NCI-H1105 (cell line): ENCODE measurements at regions not wholly inside any gene's neighbourhood (a gene's known extent, or its start where the extent isn't known, plus 50 kb on each side); places are given as distances from the start of the nearest gene placed in this dataset.

Source experiments
- DNase-seq: peaks from one replicate; lab custom pipeline; 2025; lab: John Stamatoyannopoulos, UW

- DNase-seq: no peak
Measured at GRCh38 chr10:4662576-4663161, 163.3 kb upstream of the AKR1E2 start.

GRCh38 chr10:4661511-4662255, 164.3 kb upstream of the AKR1E2 start:
- no peak for DNase-seq

GRCh38 chr10:4658777-4659176, 167.2 kb upstream of the AKR1E2 start:
- DNase-seq: no peak

GRCh38 chr10:4656576-4657194, 169.3 kb upstream of the AKR1E2 start:
- peak; percentile 5 for DNase-seq

GRCh38 chr10:4655879-4656278, 170.1 kb upstream of the AKR1E2 start:
- DNase-seq: no peak

GRCh38 chr10:4655406-4655805, 170.6 kb upstream of the AKR1E2 start:
- no peak for DNase-seq

- DNase-seq: no peak
Measured at GRCh38 chr10:4654496-4654895, 171.5 kb upstream of the AKR1E2 start.

- DNase-seq: no peak
Measured at GRCh38 chr10:4653160-4653559, 172.8 kb upstream of the AKR1E2 start.

GRCh38 chr10:4652111-4653010, 173.6 kb upstream of the AKR1E2 start:
- DNase-seq: no peak

GRCh38 chr10:4651404-4652037, 174.5 kb upstream of the AKR1E2 start:
- peak; percentile 17 for DNase-seq

- no peak for DNase-seq
Measured at GRCh38 chr10:4650582-4650981, 175.4 kb upstream of the AKR1E2 start.

- peak; percentile 1 for DNase-seq
Measured at GRCh38 chr10:4649886-4650508, 176.0 kb upstream of the AKR1E2 start.

GRCh38 chr10:4649471-4649870, 176.5 kb upstream of the AKR1E2 start:
- DNase-seq: no peak

GRCh38 chr10:4648999-4649398, 177.0 kb upstream of the AKR1E2 start:
- DNase-seq: no peak

GRCh38 chr10:4647109-4647785, 178.8 kb upstream of the AKR1E2 start:
- DNase-seq: no peak

GRCh38 chr10:4646547-4646946, 179.5 kb upstream of the AKR1E2 start:
- no peak for DNase-seq

GRCh38 chr10:4645836-4646235, 180.2 kb upstream of the AKR1E2 start:
- no peak for DNase-seq

GRCh38 chr10:4643471-4643870, 182.5 kb upstream of the AKR1E2 start:
- DNase-seq: no peak

- DNase-seq: no peak
Measured at GRCh38 chr10:4639960-4640359, 186.0 kb upstream of the AKR1E2 start.

GRCh38 chr10:4638099-4638498, 187.9 kb upstream of the AKR1E2 start:
- DNase-seq: no peak

- DNase-seq: no peak
Measured at GRCh38 chr10:4637657-4638056, 188.3 kb upstream of the AKR1E2 start.
